Testis (tissue), 2 donors: ENCODE measurements at regions not wholly inside any gene's neighbourhood (a gene's known extent, or its start where the extent isn't known, plus 50 kb on each side); places are given as distances from the start of the nearest gene placed in this dataset.

Experiments
- DNase-seq: peaks from one replicate; pipeline ENCODE4 v3.0.0-alpha.2; 2019
- H3K27ac ChIP-seq, 2 donors: fragments of 200-600 bp; sonication (generic); one replicate each; pipeline ENCODE4 v1.5.1; 2019
- H3K27me3 ChIP-seq: fragments of 200-600 bp; sonication (generic); one replicate; pipeline ENCODE4 v1.5.1; 2019
- H3K36me3 ChIP-seq: fragments of 200-600 bp; sonication (generic); one replicate; pipeline ENCODE4 v1.5.1; 2017; ENCODE audit warnings: low read depth; ENCODE audit errors: missing control alignments
- H3K4me1 ChIP-seq: fragments of 200-600 bp; sonication (generic); one replicate; pipeline ENCODE4 v1.5.1; 2019
- H3K4me3 ChIP-seq, 2 donors: fragments of 200-600 bp; sonication (generic); one replicate each; pipeline ENCODE4 v1.5.1; 2017 to 2019
- H3K9me3 ChIP-seq: fragments of 200-600 bp; sonication (generic); one replicate; pipeline ENCODE4 v1.5.1; 2017
- POLR2A ChIP-seq: fragments of 450-650 bp; IDR thresholded peaks from one replicate; pipeline ENCODE4 v1.6.1; 2017; ENCODE audit warnings: antibody characterized with exemption, mild to moderate bottlenecking, moderate library complexity
- WGBS, 2 donors: methylation state at CpG; one replicate each; pipeline ENCODE4 v1.1.5; 2018; 5-methylcytosine and 5-hydroxymethylcytosine counted together
- intact Hi-C: fragments of 100-400 bp; cut with DNase I; formaldehyde crosslinking; loops from one replicate; pipeline ENCODE4 v1.15.1; 2023; ENCODE audit warnings: low total_unique reads
- TF ChIP-seq, protein P1 (sequence below), 3 experiments: fragments of 450-650 bp in 2 of 3; fragments of 200-600 bp in 1 of 3; sonication (generic) in 1 of 3; IDR thresholded peaks; one replicate each; pipeline ENCODE4 v1.5.1; 2016 to 2019; ENCODE audit warnings: antibody characterized with exemption in 3 of 3, mild to moderate bottlenecking in 2 of 3, moderate library complexity in 1 of 3

DNA sequence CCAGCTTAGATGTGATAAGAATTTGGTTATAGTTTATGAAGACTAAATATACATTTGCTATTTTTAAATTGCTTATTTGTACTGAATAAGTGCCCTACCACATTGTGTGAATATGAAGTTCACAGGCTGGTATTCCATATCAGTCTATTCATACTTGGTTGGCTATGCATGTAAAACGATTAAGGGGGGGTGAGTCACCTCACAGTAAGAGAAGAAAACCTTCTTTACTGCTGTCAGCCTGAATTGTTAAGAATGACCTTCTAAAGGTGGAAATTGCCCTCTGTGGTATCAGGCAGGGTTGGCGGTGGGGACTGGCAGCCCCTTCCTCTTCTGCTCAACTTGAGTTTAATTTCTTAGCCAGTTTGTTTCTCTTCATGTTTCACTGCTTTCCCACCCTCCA is 127.0 kb upstream of the RPS23 start:
- 78 to 85% methylated on average over 2 of the region's 2 CpGs for WGBS, 2 donors
- intact Hi-C loops, result no loop called here
- no peak for TF ChIP-seq POLR2A
- Histone ChIP-seq H3K4me3 (no peak overlapping the region), H3K4me1 (no peaks in the 10 kb centered on the region), H3K27me3 (no peaks in the 10 kb centered on the region), H3K27ac (no peak overlapping the region), H3K36me3 (no peaks in the 10 kb centered on the region), H3K9me3 (no peaks in the 10 kb centered on the region)
- no peak for DNase-seq

DNA sequence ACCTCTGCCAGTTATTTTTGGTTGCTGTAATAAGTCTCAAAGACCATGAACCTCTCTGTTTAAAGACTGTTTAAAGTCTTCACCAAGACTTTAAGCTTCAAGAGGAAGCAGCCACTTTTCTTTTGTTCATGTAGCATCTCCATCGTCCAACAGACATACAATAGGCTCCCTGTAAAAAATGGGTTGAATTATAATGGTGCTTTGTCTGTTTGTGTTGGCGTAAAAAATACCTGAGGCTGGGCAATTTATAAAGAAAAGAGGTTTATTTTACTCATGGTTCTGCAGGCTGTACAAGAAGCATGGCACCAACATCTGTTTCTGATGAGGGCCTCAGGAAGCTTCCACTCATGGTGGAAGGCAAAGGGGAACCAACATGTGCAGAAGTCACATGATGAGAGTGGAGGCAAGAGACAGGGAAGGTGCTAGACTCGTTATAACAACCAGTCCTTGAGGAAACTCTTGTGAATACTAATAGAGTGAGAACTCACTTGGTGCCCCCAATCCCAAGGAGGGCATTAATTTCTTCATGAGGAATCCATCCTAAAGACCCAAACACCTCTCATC is 126.3 kb upstream of the RPS23 start:
- DNase-seq, result no peak
- Histone ChIP-seq H3K4me1 (no peaks in the 10 kb centered on the region), H3K27ac (no peak overlapping the region), H3K36me3 (no peaks in the 10 kb centered on the region), H3K4me3 (no peak overlapping the region), H3K9me3 (no peaks in the 10 kb centered on the region), H3K27me3 (no peaks in the 10 kb centered on the region)
- TF ChIP-seq, protein P1, sequence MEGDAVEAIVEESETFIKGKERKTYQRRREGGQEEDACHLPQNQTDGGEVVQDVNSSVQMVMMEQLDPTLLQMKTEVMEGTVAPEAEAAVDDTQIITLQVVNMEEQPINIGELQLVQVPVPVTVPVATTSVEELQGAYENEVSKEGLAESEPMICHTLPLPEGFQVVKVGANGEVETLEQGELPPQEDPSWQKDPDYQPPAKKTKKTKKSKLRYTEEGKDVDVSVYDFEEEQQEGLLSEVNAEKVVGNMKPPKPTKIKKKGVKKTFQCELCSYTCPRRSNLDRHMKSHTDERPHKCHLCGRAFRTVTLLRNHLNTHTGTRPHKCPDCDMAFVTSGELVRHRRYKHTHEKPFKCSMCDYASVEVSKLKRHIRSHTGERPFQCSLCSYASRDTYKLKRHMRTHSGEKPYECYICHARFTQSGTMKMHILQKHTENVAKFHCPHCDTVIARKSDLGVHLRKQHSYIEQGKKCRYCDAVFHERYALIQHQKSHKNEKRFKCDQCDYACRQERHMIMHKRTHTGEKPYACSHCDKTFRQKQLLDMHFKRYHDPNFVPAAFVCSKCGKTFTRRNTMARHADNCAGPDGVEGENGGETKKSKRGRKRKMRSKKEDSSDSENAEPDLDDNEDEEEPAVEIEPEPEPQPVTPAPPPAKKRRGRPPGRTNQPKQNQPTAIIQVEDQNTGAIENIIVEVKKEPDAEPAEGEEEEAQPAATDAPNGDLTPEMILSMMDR (IDR thresholded peaks at IDR 0.05), result no peak
- TF ChIP-seq POLR2A, result no peak
- intact Hi-C loops, result no loop called here
- 88 to 98% methylated on average over 3 of the region's 3 CpGs for WGBS, 2 donors

DNA sequence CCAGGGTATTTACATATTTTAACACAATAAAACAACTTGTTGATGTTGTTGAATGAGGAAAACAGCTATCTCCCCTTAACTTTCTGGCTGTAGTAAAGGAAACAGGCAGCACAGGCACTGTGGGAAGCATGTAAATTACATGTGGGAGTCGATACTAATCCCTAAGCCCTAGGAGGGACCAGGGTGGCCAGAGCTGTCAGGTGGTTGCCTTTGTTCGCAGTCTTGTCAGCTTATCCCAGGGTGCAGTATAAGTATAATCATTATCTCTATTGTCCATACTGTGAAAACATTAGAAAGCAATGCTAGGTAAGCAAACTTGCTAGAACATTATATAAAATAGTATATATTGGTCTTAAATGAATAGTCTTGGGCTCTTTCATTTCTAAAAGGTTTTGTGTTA is 125.6 kb upstream of the RPS23 start:
- no peaks in the 10 kb centered on the region for H3K4me1 ChIP-seq
- no peaks in the 10 kb centered on the region for H3K9me3 ChIP-seq
- H3K36me3 ChIP-seq, result no peaks in the 10 kb centered on the region
- 87 to 88% methylated on average over 2 of the region's 2 CpGs for WGBS, 2 donors
- no peak for DNase-seq
- no peak overlapping the region for H3K27ac ChIP-seq
- no peak overlapping the region for H3K4me3 ChIP-seq
- intact Hi-C loops, result no loop called here
- no peaks in the 10 kb centered on the region for H3K27me3 ChIP-seq
- no peak for TF ChIP-seq POLR2A
- TF ChIP-seq, protein P1 (IDR thresholded peaks at IDR 0.05), result no peak

DNA sequence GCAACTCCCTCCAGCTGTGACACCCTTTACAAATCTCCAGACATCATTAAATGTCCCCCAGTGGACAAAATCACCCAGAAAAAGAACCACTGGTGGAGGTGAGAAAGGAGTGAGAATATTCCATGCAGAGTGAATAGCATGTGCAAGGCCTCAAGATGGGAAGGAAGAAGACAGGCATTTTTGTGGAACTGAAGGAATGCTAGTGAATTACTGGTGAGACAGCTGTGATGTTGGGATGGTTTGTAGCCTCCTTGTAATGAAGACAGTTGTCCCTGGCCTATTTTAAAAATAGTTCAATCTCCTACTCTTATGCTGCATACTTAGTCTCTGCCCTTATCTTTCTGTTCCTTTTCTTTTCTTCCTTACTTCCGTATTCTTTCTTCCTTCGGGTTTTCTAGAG is 124.9 kb upstream of the RPS23 start:
- no peak for DNase-seq
- no peaks in the 10 kb centered on the region for H3K9me3 ChIP-seq
- intact Hi-C loops, result no loop called here
- 64 to 80% methylated on average over 2 of the region's 2 CpGs for WGBS, 2 donors
- H3K4me3 ChIP-seq, result no peak overlapping the region
- H3K4me1 ChIP-seq, result no peaks in the 10 kb centered on the region
- no peak overlapping the region for H3K27ac ChIP-seq
- TF ChIP-seq, protein P1 (IDR thresholded peaks at IDR 0.05), result no peak
- TF ChIP-seq POLR2A, result no peak
- no peaks in the 10 kb centered on the region for H3K27me3 ChIP-seq
- H3K36me3 ChIP-seq, result no peaks in the 10 kb centered on the region

DNA sequence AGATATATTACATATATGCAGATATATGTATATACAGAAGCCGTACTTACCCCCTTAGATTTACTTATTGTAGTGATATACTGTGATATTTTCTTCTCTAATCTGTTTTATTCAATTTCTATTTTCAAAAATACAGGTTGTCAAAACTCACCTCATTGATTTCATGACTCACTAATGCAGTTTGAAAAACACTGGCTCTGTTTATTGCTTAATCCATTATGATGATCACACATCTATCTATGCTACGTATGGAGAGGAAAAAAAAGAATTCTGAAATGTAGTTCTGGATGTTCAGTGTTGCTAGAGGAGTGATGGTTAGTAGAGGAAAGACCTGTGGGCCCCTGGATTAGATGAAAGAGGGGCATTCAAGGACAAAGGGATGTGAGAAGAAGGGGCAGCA is 121.0 kb upstream of the RPS23 start:
- Histone ChIP-seq H3K36me3 (no peaks in the 10 kb centered on the region), H3K9me3 (no peaks in the 10 kb centered on the region), H3K27ac (no peak overlapping the region), H3K27me3 (no peaks in the 10 kb centered on the region), H3K4me1 (peaks cover 6% of the 10 kb centered on the region), H3K4me3 (no peak overlapping the region)
- no peak for DNase-seq
- TF ChIP-seq, protein P1 (IDR thresholded peaks at IDR 0.05), result no peak
- TF ChIP-seq POLR2A, result no peak
- intact Hi-C loops, result no loop called here
- WGBS, 2 donors, result 94 to 95% methylated on average over 2 of the region's 2 CpGs
